ENCODE measurements at regions not wholly inside any gene's neighbourhood (a gene's known extent, or its start where the extent isn't known, plus 50 kb on each side); places are given as distances from the start of the nearest gene placed in this dataset.

GRCh38 chr2:16931441-16931840 lies 265.8 kb upstream of the CYRIA start:
- TF ChIP-seq ZNF221 (tag by site-specific recombination; IDR thresholded peaks at IDR 0.05; ENCODE audit: borderline replicate concordance), result no peak
- TF ChIP-seq TRIM28 (IDR thresholded peaks at IDR 0.05; ENCODE audit: borderline replicate concordance, low read length), result no peak
- TF ChIP-seq CTCF (tag by site-specific recombination; IDR thresholded peaks at IDR 0.05), result no peak
- TF ChIP-seq IKZF3 (tag by site-specific recombination; IDR thresholded peaks at IDR 0.05), result no peak
- TF ChIP-seq ELK4 (IDR thresholded peaks at IDR 0.05; ENCODE audit: borderline replicate concordance, low read depth, low read length), result no peak
- TF ChIP-seq REST (tag by site-specific recombination; IDR thresholded peaks at IDR 0.05), result no peak
- TF ChIP-seq YY1 (tag by site-specific recombination; IDR thresholded peaks at IDR 0.05), result no peak
- TF ChIP-seq ZBTB44 (tag by site-specific recombination; IDR thresholded peaks at IDR 0.05), result no peak
- no peak for TF ChIP-seq ZNF274 (IDR thresholded peaks at IDR 0.05; ENCODE audit: low read length)
- TF ChIP-seq ZNF274 (tag by site-specific recombination; IDR thresholded peaks at IDR 0.05; ENCODE audit: borderline replicate concordance), result no peak
- no peak for TF ChIP-seq ZNF19 (tag by site-specific recombination; IDR thresholded peaks at IDR 0.05; ENCODE audit: low read depth)
- no peak for TF ChIP-seq ATF2 (tag by site-specific recombination; IDR thresholded peaks at IDR 0.05; ENCODE audit: low read depth)
- TF ChIP-seq ZBTB1 (tag by site-specific recombination; IDR thresholded peaks at IDR 0.05), result no peak
- TF ChIP-seq ZSCAN5A (tag by site-specific recombination; IDR thresholded peaks at IDR 0.05), result no peak
- no peak for TF ChIP-seq ZNF48 (tag by site-specific recombination; IDR thresholded peaks at IDR 0.05)
